ENCODE measurements at regions not wholly inside any gene's neighbourhood (a gene's known extent, or its start where the extent isn't known, plus 50 kb on each side); places are given as distances from the start of the nearest gene placed in this dataset.
"Not testable (repeated sequence)": the region's sequence is repeated elsewhere in the genome, so short reads cannot be mapped to it uniquely, and the experiment has no call there.

GRCh38 chr1:143824266-143824665 is 147.5 kb downstream of the FAM72C start:
- not testable (repeated sequence) for TF ChIP-seq EZH2 (IDR thresholded peaks at IDR 0.05; ENCODE audit: insufficient read depth, poor library complexity, severe bottlenecking); EZH2phosphoT487 (IDR thresholded peaks at IDR 0.05; ENCODE audit: insufficient read depth, low read depth)

Measured in GM23248 (cell line).